ENCODE measurements at regions not wholly inside any gene's neighbourhood (a gene's known extent, or its start where the extent isn't known, plus 50 kb on each side); places are given as distances from the start of the nearest gene placed in this dataset.

DNA sequence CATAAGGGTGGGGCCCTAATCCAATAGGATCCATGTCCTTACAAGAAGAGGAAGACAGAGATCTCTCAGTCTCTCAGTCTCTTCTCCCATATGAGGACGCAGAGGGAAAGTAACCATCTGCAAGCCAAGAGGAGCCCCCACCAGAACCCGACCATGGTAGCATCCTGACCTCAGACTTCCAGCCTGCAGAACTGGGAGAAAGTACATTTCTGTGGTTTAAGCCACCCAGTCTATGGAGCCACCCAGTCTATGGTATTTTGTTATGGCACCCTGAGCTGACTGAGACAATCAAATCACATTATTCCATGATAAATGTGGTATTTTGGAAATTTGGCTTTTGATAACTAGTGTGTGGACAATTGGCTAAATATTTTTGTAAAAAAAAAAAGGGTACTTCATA, 101.5 kb upstream of the TMC3 start:
- peaks cover 6% of the 10 kb centered on the region for H3K27me3 Mint-ChIP-seq
- no peak overlapping the region for H3K27ac Mint-ChIP-seq
- DNase-seq: no peak
- ChIA-PET POLR2A (no interaction called here), CTCF (no interaction called here)
- intact Hi-C loops (cut with micrococcal nuclease): no loop called here
- no peaks in the 10 kb centered on the region for H3K9me3 Mint-ChIP-seq
- H3K4me3 Mint-ChIP-seq: no peak overlapping the region
- H3K36me3 Mint-ChIP-seq: no peaks in the 10 kb centered on the region
- H3K4me1 Mint-ChIP-seq (ENCODE audit: low read depth): no peaks in the 10 kb centered on the region

DNA sequence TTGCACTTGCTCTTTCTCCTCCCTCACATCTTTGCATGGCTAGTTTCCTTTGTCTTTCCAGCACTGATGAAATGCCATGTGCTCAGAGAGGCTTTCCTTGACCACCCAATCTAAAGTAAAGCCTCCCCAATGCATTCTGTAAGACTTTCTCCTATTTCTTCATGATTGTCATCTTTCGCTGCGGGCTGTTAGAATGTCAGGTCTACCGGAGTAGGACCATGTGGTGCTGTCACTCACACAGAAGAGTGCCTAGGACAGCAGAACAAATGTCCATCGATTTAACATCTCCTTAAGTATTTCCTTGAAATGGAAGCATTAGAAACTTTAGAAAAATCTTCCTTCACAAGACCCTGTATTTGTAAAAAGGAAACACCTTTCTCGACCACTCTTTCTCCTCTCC, 99.9 kb upstream of the TMC3 start:
- Mint-ChIP-seq H3K9me3 (no peaks in the 10 kb centered on the region), H3K36me3 (no peaks in the 10 kb centered on the region), H3K4me1 (ENCODE audit: low read depth) (no peaks in the 10 kb centered on the region), H3K27me3 (peaks cover 6% of the 10 kb centered on the region), H3K27ac (no peak overlapping the region), H3K4me3 (no peak overlapping the region)
- DNase-seq: no peak
- CTCF ChIA-PET: interaction anchor here (0.7 kb wide), 1 partner anchor 12 kb away, joined by 5 read pairs; no protein-coding TSS in a partner anchor
- POLR2A ChIA-PET: no interaction called here
- intact Hi-C loops (cut with micrococcal nuclease): no loop called here

DNA sequence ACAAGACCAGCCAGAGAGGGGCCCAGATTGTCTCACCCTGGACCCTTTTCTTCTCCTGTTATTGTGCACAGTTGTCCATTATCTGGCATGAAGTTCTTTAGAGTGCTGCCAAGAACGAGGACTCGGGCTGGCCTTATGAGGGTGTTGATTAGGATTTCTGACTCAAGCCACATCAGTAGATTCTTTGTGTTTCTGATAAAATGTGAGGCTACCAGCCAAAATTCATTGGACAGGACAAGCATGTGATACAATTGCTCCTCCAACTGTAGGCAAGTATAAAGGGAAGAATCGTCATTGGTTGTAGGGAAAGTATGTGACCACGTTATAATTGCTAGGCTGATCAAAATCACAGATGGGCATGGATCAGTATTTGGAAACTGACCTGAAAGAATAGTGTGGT, 99.2 kb upstream of the TMC3 start:
- no peaks in the 10 kb centered on the region for H3K36me3 Mint-ChIP-seq

DNA sequence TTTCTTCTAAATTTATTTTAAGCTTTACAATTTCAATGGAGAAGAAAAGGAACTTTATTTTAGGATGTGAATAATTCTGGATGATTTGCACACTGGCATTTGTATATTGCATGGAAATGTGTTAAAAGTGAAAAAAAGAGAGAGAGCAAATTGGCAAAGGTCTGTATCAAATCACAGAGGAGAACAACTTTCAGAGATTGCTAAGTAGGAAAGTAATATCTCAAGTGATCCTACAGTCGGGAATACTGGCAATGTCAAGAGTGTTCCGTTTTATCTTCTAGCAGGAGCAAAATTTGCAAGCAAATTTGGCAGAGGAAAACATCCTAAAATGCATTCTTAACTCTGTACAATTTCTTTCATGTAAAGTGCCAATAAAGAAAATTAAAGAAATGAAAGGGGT, 97.1 kb upstream of the TMC3 start:
- CTCF ChIA-PET: interaction anchor here (1.9 kb wide), 1 partner anchor 11 kb away, joined by 6 read pairs; no protein-coding TSS in a partner anchor
- H3K4me3 Mint-ChIP-seq: no peak overlapping the region
- H3K4me1 Mint-ChIP-seq (ENCODE audit: low read depth): no peaks in the 10 kb centered on the region
- no peak overlapping the region for H3K27ac Mint-ChIP-seq
- no peaks in the 10 kb centered on the region for H3K9me3 Mint-ChIP-seq
- no peak for DNase-seq
- intact Hi-C loops (cut with micrococcal nuclease): no loop called here
- peaks cover 4% of the 10 kb centered on the region for H3K36me3 Mint-ChIP-seq
- peaks cover 18% of the 10 kb centered on the region for H3K27me3 Mint-ChIP-seq
- POLR2A ChIA-PET: no interaction called here

More for the DNA sequence above, 99.2 kb upstream of the TMC3 start:
- no peaks in the 10 kb centered on the region for H3K4me1 Mint-ChIP-seq (ENCODE audit: low read depth)
- no peak overlapping the region for H3K27ac Mint-ChIP-seq
- ChIA-PET POLR2A (no interaction called here), CTCF (no interaction called here)
- H3K27me3 Mint-ChIP-seq: peaks cover 6% of the 10 kb centered on the region
- H3K4me3 Mint-ChIP-seq: no peak overlapping the region
- DNase-seq: no peak
- no peaks in the 10 kb centered on the region for H3K9me3 Mint-ChIP-seq
- intact Hi-C loops (cut with micrococcal nuclease): no loop called here

DNA sequence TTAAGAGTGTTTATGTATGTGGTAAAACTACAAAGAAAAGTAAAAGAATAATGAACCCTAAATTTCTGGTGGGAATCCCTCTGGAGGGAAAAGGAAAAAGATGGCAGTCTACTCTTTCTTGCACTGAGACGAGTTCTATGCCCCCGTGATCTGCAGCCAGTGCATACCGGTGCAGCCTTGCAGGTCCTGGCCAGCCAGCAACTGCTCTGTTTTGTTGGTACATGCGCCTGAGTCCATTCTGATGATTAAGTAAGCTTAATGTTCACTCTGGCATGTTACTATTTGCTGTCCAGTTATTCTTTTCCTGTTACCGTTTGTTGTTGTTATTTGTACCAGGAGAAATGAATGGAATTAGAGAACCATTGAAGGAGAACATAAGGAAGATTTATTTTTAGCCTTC, 95.1 kb upstream of the TMC3 start:
- Mint-ChIP-seq H3K9me3 (peaks cover 15% of the 10 kb centered on the region), H3K4me3 (no peak overlapping the region), H3K27ac (no peak overlapping the region), H3K36me3 (peaks cover 12% of the 10 kb centered on the region), H3K4me1 (ENCODE audit: low read depth) (no peaks in the 10 kb centered on the region), H3K27me3 (peaks cover 26% of the 10 kb centered on the region)
- intact Hi-C loops (cut with micrococcal nuclease): no loop called here
- ChIA-PET CTCF (interaction anchor here (1.3 kb wide), 1 partner anchor 11 kb away, joined by 6 read pairs; no protein-coding TSS in a partner anchor), POLR2A (no interaction called here)
- no peak for DNase-seq

DNA sequence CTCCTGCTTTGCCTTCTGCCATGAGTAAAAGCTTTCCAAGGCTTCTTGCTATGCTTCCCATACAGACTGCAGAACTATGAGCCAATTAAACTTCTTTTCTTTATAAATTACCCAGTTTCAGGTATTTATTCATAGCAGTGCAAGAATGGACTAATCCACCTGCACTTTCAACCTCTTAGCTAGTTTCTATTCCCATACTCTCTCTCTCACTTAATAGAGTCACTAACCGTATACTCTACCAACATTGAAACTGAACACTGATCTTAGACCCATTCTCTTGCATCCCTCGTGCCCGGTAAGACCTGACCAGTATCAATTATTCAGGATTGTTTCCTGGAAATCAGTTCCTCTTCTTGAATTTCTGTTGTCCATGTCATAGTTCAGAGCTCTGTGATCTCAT, 92.7 kb upstream of the TMC3 start:
- intact Hi-C loops (cut with micrococcal nuclease): no loop called here
- Mint-ChIP-seq H3K36me3 (peaks cover 12% of the 10 kb centered on the region), H3K27ac (no peak overlapping the region), H3K4me1 (ENCODE audit: low read depth) (no peaks in the 10 kb centered on the region), H3K4me3 (no peak overlapping the region), H3K27me3 (peaks cover 22% of the 10 kb centered on the region), H3K9me3 (peaks cover 28% of the 10 kb centered on the region)
- ChIA-PET POLR2A (no interaction called here), CTCF (no interaction called here)
- no peak for DNase-seq

DNA sequence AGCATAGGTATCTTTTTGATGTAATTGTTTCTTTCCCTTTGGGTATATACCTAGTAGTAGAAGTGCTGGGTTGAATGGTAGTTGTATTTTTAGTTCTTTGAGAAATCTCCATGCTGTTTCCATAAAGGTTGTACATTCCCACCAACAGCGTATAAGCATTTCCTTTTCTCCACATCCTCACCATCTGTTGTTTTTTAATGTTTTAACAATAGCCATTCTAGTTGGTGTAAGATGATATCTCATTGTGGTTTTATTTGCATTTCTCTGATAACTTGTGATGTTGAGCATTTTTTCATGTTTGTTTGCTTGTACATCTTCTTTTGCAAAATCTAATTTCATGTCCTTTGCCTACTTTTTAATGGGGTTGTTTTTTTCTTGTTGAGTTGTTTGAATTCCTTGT, 80.0 kb upstream of the TMC3 start:
- intact Hi-C loops (cut with micrococcal nuclease): no loop called here
- H3K9me3 Mint-ChIP-seq: peaks cover 7% of the 10 kb centered on the region
- H3K36me3 Mint-ChIP-seq: no peaks in the 10 kb centered on the region
- POLR2A ChIA-PET: no interaction called here
- no peak overlapping the region for H3K27ac Mint-ChIP-seq
- H3K4me3 Mint-ChIP-seq: no peak overlapping the region
- CTCF ChIA-PET: no interaction called here
- no peak for DNase-seq
- H3K4me1 Mint-ChIP-seq (ENCODE audit: low read depth): peaks cover 4% of the 10 kb centered on the region
- peaks cover 10% of the 10 kb centered on the region for H3K27me3 Mint-ChIP-seq

DNA sequence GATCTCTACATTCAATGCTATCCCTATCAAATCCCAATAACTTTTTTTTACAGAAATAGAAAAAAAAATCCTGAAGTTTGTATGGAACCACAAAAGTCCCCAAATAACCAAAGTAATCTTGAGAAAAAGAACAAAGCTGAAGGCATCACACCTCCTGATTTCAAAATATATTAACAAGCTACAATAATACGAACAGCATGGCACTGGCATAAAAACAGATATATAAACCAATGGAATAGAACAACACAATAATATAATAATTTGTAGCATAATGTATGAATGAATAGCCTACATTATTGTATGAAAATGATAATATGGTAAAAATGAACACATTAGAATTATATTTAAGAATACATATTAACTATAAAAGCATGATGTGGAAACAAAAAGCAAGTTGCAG, 76.7 kb upstream of the TMC3 start:
- Mint-ChIP-seq H3K4me3 (no peak overlapping the region), H3K4me1 (ENCODE audit: low read depth) (no peaks in the 10 kb centered on the region), H3K9me3 (peaks cover 4% of the 10 kb centered on the region), H3K36me3 (no peaks in the 10 kb centered on the region), H3K27me3 (peaks cover 5% of the 10 kb centered on the region), H3K27ac (no peak overlapping the region)
- intact Hi-C loops (cut with micrococcal nuclease): no loop called here
- ChIA-PET CTCF (no interaction called here), POLR2A (no interaction called here)
- DNase-seq: no peak

DNA sequence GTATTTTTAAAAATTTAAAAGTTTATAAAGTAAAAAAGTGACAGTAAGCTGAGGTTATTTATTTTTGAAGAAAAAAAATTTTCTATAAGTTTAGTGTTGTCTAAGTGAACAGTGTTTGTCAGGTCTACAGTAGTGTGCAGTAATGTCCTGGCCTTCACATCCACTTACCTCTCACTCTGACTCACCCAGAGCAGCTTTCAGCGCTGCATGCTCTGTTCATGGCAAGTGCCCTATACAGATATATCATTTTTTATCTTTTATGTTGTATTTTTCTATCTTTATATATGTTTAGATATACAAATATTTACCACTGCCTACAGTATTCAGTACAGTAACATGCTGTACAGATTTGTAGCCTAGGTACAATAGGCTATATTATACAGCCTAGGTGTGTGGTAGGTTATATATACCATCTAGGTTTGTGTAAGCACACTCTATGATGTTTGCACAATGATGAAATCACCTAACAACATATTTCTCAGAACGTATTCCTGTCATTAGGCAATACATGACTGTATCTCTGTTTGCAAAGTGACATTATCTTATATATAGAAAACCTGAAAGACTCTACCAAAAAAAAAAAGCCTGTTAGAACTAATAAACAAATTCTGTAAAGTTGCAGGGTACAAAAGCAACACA, 75.9 kb upstream of the TMC3 start:
- no peaks in the 10 kb centered on the region for H3K36me3 Mint-ChIP-seq
- ChIA-PET POLR2A (no interaction called here), CTCF (no interaction called here)
- H3K9me3 Mint-ChIP-seq: peaks cover 7% of the 10 kb centered on the region
- H3K4me3 Mint-ChIP-seq: no peak overlapping the region
- intact Hi-C loops (cut with micrococcal nuclease): no loop called here
- DNase-seq: no peak
- no peaks in the 10 kb centered on the region for H3K4me1 Mint-ChIP-seq (ENCODE audit: low read depth)
- peaks cover 7% of the 10 kb centered on the region for H3K27me3 Mint-ChIP-seq
- no peak overlapping the region for H3K27ac Mint-ChIP-seq

DNA sequence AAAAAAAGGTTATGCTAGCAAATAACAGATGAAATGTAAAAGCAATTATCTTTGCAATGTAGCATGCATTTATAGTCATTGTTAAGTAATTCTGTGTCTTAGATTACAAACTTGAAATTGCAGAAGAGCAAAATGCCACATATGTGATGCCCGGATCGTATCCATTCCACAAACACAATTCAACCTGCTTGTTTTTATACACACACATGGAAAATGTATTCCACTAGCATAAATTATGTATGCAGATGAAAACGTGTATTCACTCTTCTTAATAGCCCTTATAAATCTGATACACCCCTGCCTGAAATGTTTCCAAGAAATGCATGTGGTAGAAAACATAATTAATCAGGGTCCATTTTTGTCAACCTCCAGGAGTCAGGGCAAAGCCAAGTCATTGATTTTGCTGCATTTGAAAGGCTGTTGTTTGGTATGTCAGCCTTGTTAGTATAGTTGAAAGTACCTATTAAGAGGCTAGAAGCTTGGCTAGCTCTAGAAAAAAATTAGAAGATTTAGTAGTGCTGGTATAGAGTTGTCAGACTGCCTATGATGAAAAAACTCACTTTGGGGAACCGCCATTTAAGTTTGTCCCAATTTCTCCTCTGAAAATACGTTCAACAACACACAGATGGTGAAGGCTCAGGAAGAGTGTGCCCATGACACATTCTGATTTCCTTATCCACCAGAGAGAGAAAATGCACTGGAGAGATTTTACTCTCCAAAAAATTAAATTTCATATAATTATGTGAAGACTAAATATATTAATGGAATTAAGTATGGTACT, 69.2 kb upstream of the TMC3 start:
- peaks cover 18% of the 10 kb centered on the region for H3K27me3 Mint-ChIP-seq
- no peak overlapping the region for H3K27ac Mint-ChIP-seq
- H3K4me1 Mint-ChIP-seq (ENCODE audit: low read depth): no peaks in the 10 kb centered on the region
- H3K9me3 Mint-ChIP-seq: peaks cover 7% of the 10 kb centered on the region
- ChIA-PET POLR2A (no interaction called here), CTCF (no interaction called here)
- no peaks in the 10 kb centered on the region for H3K36me3 Mint-ChIP-seq
- H3K4me3 Mint-ChIP-seq: no peak overlapping the region
- intact Hi-C loops (cut with micrococcal nuclease): no loop called here
- no peak for DNase-seq

DNA sequence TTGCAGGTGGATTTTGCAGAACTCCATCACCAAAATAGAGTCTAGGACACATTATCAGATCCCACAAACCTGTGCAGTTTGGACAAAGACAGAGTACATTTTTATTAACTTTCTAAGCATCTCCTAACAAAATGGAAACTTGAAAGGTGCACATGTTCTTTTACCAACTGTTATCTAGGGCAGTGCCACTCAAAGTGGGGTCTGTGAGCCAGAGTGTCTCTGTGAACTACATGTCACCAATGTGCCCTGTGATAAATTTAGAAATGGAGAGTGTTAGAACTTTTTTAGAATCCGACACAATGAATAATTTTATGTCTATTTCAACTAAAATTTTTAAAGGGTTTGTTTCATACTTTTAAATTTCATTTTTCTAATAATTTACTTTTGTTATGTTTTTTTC, 68.4 kb upstream of the TMC3 start:
- Mint-ChIP-seq H3K27me3 (peaks cover 20% of the 10 kb centered on the region), H3K9me3 (peaks cover 7% of the 10 kb centered on the region), H3K36me3 (no peaks in the 10 kb centered on the region), H3K4me1 (ENCODE audit: low read depth) (no peaks in the 10 kb centered on the region), H3K4me3 (no peak overlapping the region), H3K27ac (no peak overlapping the region)
- ChIA-PET CTCF (no interaction called here), POLR2A (no interaction called here)
- intact Hi-C loops (cut with micrococcal nuclease): no loop called here
- no peak for DNase-seq

DNA sequence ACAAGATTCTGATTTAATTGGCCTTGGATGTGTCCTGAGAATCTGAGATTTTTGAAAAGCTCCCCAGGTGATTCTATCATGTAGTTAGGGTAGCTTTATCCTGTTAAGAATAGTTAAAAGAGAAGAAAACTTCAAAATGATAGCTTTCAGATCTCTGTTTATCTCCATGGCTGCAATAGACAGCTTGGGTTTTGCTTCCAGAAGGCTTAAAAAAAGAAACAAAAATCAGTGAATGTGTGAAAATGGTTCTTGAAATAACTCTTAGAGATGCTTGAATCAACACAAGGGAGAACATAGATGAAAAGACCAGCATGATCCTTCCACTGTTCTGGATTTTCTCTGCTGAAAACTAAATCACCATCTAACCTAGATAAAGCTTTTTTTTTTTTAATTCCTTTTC, 60.8 kb upstream of the TMC3 start:
- peaks cover 7% of the 10 kb centered on the region for H3K9me3 Mint-ChIP-seq
- no peak overlapping the region for H3K27ac Mint-ChIP-seq
- CTCF ChIA-PET: interaction anchor here (1.5 kb wide), 1 partner anchor 168 kb away, joined by 4 read pairs; no protein-coding TSS in a partner anchor
- no peaks in the 10 kb centered on the region for H3K36me3 Mint-ChIP-seq
- peaks cover 24% of the 10 kb centered on the region for H3K27me3 Mint-ChIP-seq
- H3K4me3 Mint-ChIP-seq: no peak overlapping the region
- POLR2A ChIA-PET: no interaction called here
- no peaks in the 10 kb centered on the region for H3K4me1 Mint-ChIP-seq (ENCODE audit: low read depth)
- intact Hi-C loops (cut with micrococcal nuclease): no loop called here
- no peak for DNase-seq

DNA sequence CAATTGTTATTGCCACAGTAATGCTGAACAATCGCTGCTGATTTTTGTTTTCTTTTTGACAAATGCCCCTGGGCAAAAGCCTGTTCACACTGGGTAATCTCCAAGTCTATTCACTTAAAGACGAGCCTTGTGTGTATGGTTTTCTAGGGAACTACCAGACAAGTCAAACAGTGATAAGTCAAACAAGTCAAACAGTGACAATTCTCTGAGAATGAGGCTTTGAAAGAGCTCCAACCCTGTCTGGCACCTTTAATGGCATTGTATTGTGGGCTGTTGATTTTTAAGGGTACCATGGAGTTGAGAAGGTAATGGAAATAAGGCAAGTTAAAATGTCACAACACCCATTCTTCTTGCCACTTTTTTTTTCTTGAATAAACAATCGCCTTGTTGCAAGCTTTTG, 59.4 kb upstream of the TMC3 start:
- no peak overlapping the region for H3K27ac Mint-ChIP-seq

More for the DNA sequence above, 59.4 kb upstream of the TMC3 start:
- Mint-ChIP-seq H3K27me3 (peaks cover 21% of the 10 kb centered on the region), H3K36me3 (no peaks in the 10 kb centered on the region), H3K9me3 (peaks cover 7% of the 10 kb centered on the region), H3K4me1 (ENCODE audit: low read depth) (no peaks in the 10 kb centered on the region), H3K4me3 (no peak overlapping the region)
- intact Hi-C loops (cut with micrococcal nuclease): no loop called here
- ChIA-PET CTCF (no interaction called here), POLR2A (no interaction called here)
- no peak for DNase-seq
